ENCODE measurements at regions not wholly inside any gene's neighbourhood (a gene's known extent, or its start where the extent isn't known, plus 50 kb on each side); places are given as distances from the start of the nearest gene placed in this dataset.

- TF ChIP-seq POLR2A (IDR thresholded peaks at IDR 0.05) = no peak
- TF ChIP-seq CTCF (IDR thresholded peaks at IDR 0.05) = no peak
Measured at GRCh38 chr11:69218946-69219720, 63.4 kb downstream of the SMIM38 start.
